ENCODE measurements at regions not wholly inside any gene's neighbourhood (a gene's known extent, or its start where the extent isn't known, plus 50 kb on each side); places are given as distances from the start of the nearest gene placed in this dataset.

DNA sequence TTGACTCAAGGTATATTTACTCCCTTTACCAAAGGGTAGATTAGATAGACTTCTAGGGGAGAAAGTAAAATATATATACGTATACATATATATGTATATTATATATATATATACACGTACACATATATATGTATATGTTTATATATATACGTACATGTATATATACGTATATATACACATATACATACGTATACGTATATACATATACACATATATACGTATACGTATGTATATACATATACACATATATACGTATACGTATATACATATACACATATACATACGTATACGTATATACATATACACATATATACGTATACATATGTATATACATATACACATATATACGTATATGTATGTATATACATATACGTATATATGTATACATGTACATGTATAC is 430.5 kb upstream of the ANO3 start:
- TF ChIP-seq POLR2A (IDR thresholded peaks at IDR 0.05; ENCODE audit: low read length) (no peak), GATA1 (IDR thresholded peaks at IDR 0.05; ENCODE audit: low read depth, low read length) (no peak)

All from erythroblast (primary cell).